PC-9 (cell line): ENCODE measurements at regions not wholly inside any gene's neighbourhood (a gene's known extent, or its start where the extent isn't known, plus 50 kb on each side); places are given as distances from the start of the nearest gene placed in this dataset.

Source experiments
- BruUV-seq: library from RNA; stranded (reverse); fragments of 400-500 nt; replicated peaks from 2 replicates; lab custom pipeline; 2021; lab: Mats Ljungman, UMichigan
- CTCF ChIA-PET: fragments of 300-600 bp; sonication (Branson Sonifier 250); formaldehyde crosslinking; loops from one replicate; lab custom pipeline; 2022; ENCODE audit warnings: antibody characterized with exemption; lab: Charles Lee
- POLR2A ChIA-PET: fragments of 300-600 bp; sonication (Branson Sonifier 250); formaldehyde crosslinking; loops from one replicate; lab custom pipeline; 2022; ENCODE audit warnings: antibody characterized with exemption; ENCODE audit not compliant: unreplicated experiment; lab: Charles Lee
- DNase-seq, 2 experiments: peaks; one replicate each; pipeline versions ENCODE4 v3.0.0 to v3.0.0-alpha.2; 2015 to 2022; ENCODE audit warnings: mixed read lengths in 1 of 2
- H2AFZ ChIP-seq: fragments of 200-600 bp; sonication (generic); 2 replicates; pipeline ENCODE4 v1.8.1; 2017; ENCODE audit warnings: antibody characterized with exemption
- H3F3A ChIP-seq: fragments of 200-600 bp; sonication (generic); 2 replicates; pipeline ENCODE4 v1.8.1; 2017; ENCODE audit warnings: antibody characterized with exemption, mild to moderate bottlenecking, low read depth; ENCODE audit not compliant: insufficient read depth
- H3K27ac ChIP-seq: fragments of 200-600 bp; sonication (generic); 2 replicates; pipeline ENCODE4 v1.6.1; 2016; ENCODE audit warnings: mixed run types
- H3K27me3 ChIP-seq: fragments of 200-600 bp; sonication (generic); 2 replicates; pipeline ENCODE4 v1.6.1; 2016; ENCODE audit warnings: low read depth, mixed run types; ENCODE audit not compliant: insufficient read depth
- H3K36me3 ChIP-seq: fragments of 200-600 bp; sonication (generic); 2 replicates; pipeline ENCODE4 v1.6.1; 2016; ENCODE audit warnings: low read depth, mixed run types
- H3K4me1 ChIP-seq: fragments of 200-600 bp; sonication (generic); replicated peaks from 2 replicates; pipeline ENCODE4 v1.6.1; 2016; ENCODE audit warnings: mixed run types; ENCODE audit not compliant: insufficient read depth
- H3K4me2 ChIP-seq: fragments of 200-600 bp; sonication (generic); 2 replicates; pipeline ENCODE4 v1.6.1; 2017; ENCODE audit warnings: mixed run types
- H3K4me3 ChIP-seq: fragments of 200-600 bp; sonication (generic); 2 replicates; pipeline ENCODE4 v1.6.1; 2016; ENCODE audit warnings: mixed run types
- H3K79me2 ChIP-seq: fragments of 200-600 bp; sonication (generic); 2 replicates; pipeline ENCODE4 v1.6.1; 2017; ENCODE audit warnings: low read depth, mixed run types
- H3K9me2 ChIP-seq: fragments of 200-600 bp; sonication (generic); 2 replicates; pipeline ENCODE4 v1.8.1; 2017; ENCODE audit warnings: mild to moderate bottlenecking; ENCODE audit not compliant: insufficient read depth
- H3K9me3 ChIP-seq: fragments of 200-600 bp; sonication (generic); 2 replicates; pipeline ENCODE4 v1.8.1; 2016; ENCODE audit warnings: low read depth; ENCODE audit not compliant: insufficient read depth
- H4K20me1 ChIP-seq: fragments of 200-600 bp; sonication (generic); 2 replicates; pipeline ENCODE4 v1.8.1; 2017; ENCODE audit not compliant: insufficient read depth
- EZH2 ChIP-seq: fragments of 200-600 bp; sonication (generic); IDR thresholded peaks from 2 replicates; pipeline ENCODE4 v1.8.0; 2017; ENCODE audit warnings: antibody characterized with exemption, low read depth
- intact Hi-C: fragments of 100-400 bp; cut with micrococcal nuclease; formaldehyde crosslinking; loops from one replicate; pipeline ENCODE4 v1.10.0; 2022; ENCODE audit not compliant: unreplicated experiment
- TF ChIP-seq, protein P1 (sequence below): fragments of 200-600 bp; sonication (generic); conservative IDR thresholded peaks from 2 replicates; pipeline ENCODE4 v1.6.1; 2017; ENCODE audit warnings: mixed run types, antibody characterized with exemption, mild to moderate bottlenecking, moderate library complexity

DNA sequence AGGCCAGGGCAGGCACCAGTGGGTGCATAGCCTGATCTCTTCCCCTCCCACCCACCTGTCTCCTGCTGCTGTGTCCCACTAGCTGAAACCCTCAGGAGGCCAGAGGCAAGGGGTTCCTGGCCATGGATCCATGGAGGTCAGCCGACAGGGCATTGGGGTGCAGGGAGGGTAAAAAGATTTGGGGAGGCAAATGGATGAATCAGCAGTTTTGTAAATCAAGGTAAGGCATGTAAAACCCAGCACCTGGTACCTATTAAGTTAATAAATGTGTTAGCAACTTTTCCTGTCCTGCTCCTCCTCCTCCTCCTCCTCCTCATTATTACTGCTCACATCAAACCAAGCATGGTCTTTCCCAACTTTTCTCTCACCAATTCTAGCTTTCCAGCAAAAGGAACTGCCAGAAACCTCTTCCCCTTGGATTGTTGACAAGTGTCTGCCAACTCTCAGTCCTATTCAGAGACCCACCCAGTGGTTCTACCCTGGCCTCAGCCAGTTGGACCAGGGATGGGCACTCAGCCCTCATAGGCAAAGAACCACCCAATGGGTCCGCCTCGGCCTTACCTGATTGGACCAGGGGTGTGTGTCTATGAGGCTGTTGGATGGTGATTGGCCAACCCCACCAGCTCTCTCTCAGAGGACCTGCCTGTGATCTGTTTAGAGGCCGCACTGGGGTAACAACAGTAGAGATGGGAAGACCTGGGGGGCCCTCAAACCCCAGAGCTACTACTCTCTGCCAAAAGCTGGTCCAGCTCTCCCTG is 155.7 kb upstream of the GSC start:
- ChIA-PET CTCF (no interaction called here), POLR2A (no interaction called here)
- H3F3A ChIP-seq: no peaks in the 10 kb centered on the region
- no peaks in the 10 kb centered on the region for H3K9me3 ChIP-seq
- DNase-seq: no peak
- H3K27ac ChIP-seq: no peak overlapping the region
- TF ChIP-seq, protein P1, sequence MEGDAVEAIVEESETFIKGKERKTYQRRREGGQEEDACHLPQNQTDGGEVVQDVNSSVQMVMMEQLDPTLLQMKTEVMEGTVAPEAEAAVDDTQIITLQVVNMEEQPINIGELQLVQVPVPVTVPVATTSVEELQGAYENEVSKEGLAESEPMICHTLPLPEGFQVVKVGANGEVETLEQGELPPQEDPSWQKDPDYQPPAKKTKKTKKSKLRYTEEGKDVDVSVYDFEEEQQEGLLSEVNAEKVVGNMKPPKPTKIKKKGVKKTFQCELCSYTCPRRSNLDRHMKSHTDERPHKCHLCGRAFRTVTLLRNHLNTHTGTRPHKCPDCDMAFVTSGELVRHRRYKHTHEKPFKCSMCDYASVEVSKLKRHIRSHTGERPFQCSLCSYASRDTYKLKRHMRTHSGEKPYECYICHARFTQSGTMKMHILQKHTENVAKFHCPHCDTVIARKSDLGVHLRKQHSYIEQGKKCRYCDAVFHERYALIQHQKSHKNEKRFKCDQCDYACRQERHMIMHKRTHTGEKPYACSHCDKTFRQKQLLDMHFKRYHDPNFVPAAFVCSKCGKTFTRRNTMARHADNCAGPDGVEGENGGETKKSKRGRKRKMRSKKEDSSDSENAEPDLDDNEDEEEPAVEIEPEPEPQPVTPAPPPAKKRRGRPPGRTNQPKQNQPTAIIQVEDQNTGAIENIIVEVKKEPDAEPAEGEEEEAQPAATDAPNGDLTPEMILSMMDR: no peak
- no peak for TF ChIP-seq EZH2
- peaks cover 18% of the 10 kb centered on the region; the same call in 1 of the 2 replicates for H3K27me3 ChIP-seq
- no peaks in the 10 kb centered on the region for H3K79me2 ChIP-seq
- H3K36me3 ChIP-seq: no peaks in the 10 kb centered on the region
- no peak overlapping the region for H2AFZ ChIP-seq
- H3K4me3 ChIP-seq: no peak overlapping the region
- H3K4me2 ChIP-seq: no peak overlapping the region
- no TSS peak for BruUV-seq
- H3K9me2 ChIP-seq: no peaks in the 10 kb centered on the region
- no peaks in the 10 kb centered on the region for H3K4me1 ChIP-seq
- intact Hi-C loops: no loop called here
- H4K20me1 ChIP-seq: no peaks in the 10 kb centered on the region

DNA sequence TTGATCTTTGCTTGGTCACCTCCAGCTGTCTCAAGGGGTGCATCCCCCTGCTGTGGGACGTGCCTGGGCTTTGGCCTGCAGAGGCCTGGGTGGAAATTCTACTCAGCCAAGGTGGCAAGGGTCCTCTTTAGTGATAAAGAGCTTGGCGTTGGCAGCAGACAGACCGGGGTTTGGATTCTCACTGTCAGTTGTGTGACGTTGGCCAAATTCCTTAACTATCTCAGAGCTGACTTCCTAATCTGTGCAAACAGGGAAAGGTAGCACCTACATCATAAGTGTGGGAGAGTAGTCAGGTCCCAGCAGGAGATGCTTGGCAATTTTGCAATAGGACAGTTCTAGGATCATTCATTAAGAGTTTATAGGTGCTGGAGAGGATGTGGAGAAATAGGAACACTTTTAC is 154.3 kb upstream of the GSC start:
- no peak for DNase-seq
- BruUV-seq: no TSS peak
- no peaks in the 10 kb centered on the region for H3K4me1 ChIP-seq
- no peaks in the 10 kb centered on the region for H3F3A ChIP-seq
- H3K27ac ChIP-seq: no peak overlapping the region
- no peaks in the 10 kb centered on the region for H3K79me2 ChIP-seq
- H3K4me3 ChIP-seq: no peak overlapping the region
- ChIA-PET POLR2A (no interaction called here), CTCF (no interaction called here)
- no peaks in the 10 kb centered on the region for H3K9me3 ChIP-seq
- H2AFZ ChIP-seq: no peak overlapping the region
- no peaks in the 10 kb centered on the region for H3K36me3 ChIP-seq
- H3K4me2 ChIP-seq: no peak overlapping the region
- H4K20me1 ChIP-seq: no peaks in the 10 kb centered on the region
- no peaks in the 10 kb centered on the region for H3K9me2 ChIP-seq
- TF ChIP-seq, protein P1: no peak
- no peak for TF ChIP-seq EZH2
- H3K27me3 ChIP-seq: peaks cover 10% of the 10 kb centered on the region; the same call in 1 of the 2 replicates
- intact Hi-C loops: no loop called here

DNA sequence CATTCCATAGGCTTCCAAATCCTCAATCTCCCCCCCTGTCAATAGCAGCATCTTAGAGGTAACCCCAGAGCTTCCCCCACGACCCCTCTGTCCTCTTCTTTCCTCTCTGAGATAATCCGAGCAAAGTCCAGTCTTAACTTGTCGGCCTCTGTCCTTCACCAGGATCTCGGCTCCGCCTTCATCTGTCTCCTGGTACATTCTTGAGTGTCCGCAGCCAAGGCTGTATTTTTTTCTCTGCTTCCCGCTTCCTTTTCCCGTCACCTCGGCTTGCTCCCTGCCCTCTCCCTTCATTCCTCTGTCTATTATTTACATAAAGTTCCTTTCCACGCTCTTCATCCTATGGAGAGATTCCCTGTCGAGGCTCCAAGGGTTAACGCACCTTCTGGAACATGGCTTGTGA is 153.9 kb upstream of the GSC start:
- no TSS peak for BruUV-seq
- ChIA-PET CTCF (no interaction called here), POLR2A (no interaction called here)
- no peaks in the 10 kb centered on the region for H3K79me2 ChIP-seq
- H3K27ac ChIP-seq: no peak overlapping the region
- DNase-seq: no peak
- no peaks in the 10 kb centered on the region for H4K20me1 ChIP-seq
- H2AFZ ChIP-seq: no peak overlapping the region
- intact Hi-C loops: no loop called here
- H3K36me3 ChIP-seq: no peaks in the 10 kb centered on the region
- H3K4me3 ChIP-seq: no peak overlapping the region
- no peak overlapping the region for H3K4me2 ChIP-seq
- no peaks in the 10 kb centered on the region for H3K9me3 ChIP-seq
- TF ChIP-seq EZH2: no peak
- TF ChIP-seq, protein P1: no peak
- H3K27me3 ChIP-seq: 0 out of 2 replicates have a peak, but pooled peaks cover 10% of the 10 kb centered on the region
- no peaks in the 10 kb centered on the region for H3K9me2 ChIP-seq
- no peaks in the 10 kb centered on the region for H3F3A ChIP-seq
- H3K4me1 ChIP-seq: no peaks in the 10 kb centered on the region
